NB4 (cell line): ENCODE measurements at regions not wholly inside any gene's neighbourhood (a gene's known extent, or its start where the extent isn't known, plus 50 kb on each side); places are given as distances from the start of the nearest gene placed in this dataset.

Experiments used
- CTCF ChIP-seq: IDR thresholded peaks from one replicate; pipeline ENCODE4 v1.5.1; 2012; ENCODE audit warnings: low read depth, low read length
- MYC ChIP-seq: IDR thresholded peaks from 2 replicates; pipeline ENCODE4 v1.6.1; 2011; ENCODE audit warnings: low read depth, low read length
- POLR2A ChIP-seq: IDR thresholded peaks from 2 replicates; pipeline ENCODE4 v1.6.1; 2011; ENCODE audit warnings: mild to moderate bottlenecking; ENCODE audit not compliant: insufficient read length; ENCODE audit errors: extremely low read depth
- TF ChIP-seq, protein P1 (sequence below): IDR thresholded peaks from 2 replicates; pipeline ENCODE4 v1.6.1; 2011; ENCODE audit warnings: low read depth, low read length

- TF ChIP-seq, protein P1, sequence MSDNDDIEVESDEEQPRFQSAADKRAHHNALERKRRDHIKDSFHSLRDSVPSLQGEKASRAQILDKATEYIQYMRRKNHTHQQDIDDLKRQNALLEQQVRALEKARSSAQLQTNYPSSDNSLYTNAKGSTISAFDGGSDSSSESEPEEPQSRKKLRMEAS, result no peak
- no peak for TF ChIP-seq CTCF
- TF ChIP-seq POLR2A, result no peak
- TF ChIP-seq MYC, result no peak
These were observed 670.7 kb upstream of the ZNF804A start for GRCh38 chr2:183927406-183928325.
